A673 (cell line): ENCODE measurements at regions not wholly inside any gene's neighbourhood (a gene's known extent, or its start where the extent isn't known, plus 50 kb on each side); places are given as distances from the start of the nearest gene placed in this dataset.

Source experiments
- BruUV-seq: library from RNA; stranded (reverse); fragments of 400-500 nt; replicated peaks from 2 replicates; lab custom pipeline; 2021; lab: Mats Ljungman, UMichigan
- CTCF ChIA-PET: fragments of 300-600 bp; sonication (Branson Sonifier 250); formaldehyde crosslinking; loops from one replicate; lab custom pipeline; 2022; ENCODE audit warnings: antibody characterized with exemption; lab: Charles Lee
- POLR2A ChIA-PET: fragments of 300-600 bp; sonication (Branson Sonifier 250); formaldehyde crosslinking; loops from one replicate; lab custom pipeline; 2022; ENCODE audit warnings: antibody characterized with exemption; ENCODE audit not compliant: low non-redundant PET; lab: Charles Lee
- DNase-seq: peaks from one replicate; pipeline ENCODE4 v3.0.0-alpha.2; 2015; ENCODE audit warnings: low spot score
- H3K27ac ChIP-seq: fragments of 200-600 bp; sonication (generic); 2 replicates; pipeline ENCODE4 v1.5.1; 2016; ENCODE audit warnings: mixed run types, low read depth, mild to moderate bottlenecking, mixed read lengths, antibody characterized with exemption, low read length; ENCODE audit not compliant: poor library complexity, severe bottlenecking
- H3K27me3 ChIP-seq: fragments of 200-600 bp; sonication (generic); replicated peaks from 2 replicates; pipeline ENCODE4 v1.6.1; 2017; ENCODE audit warnings: mixed run types, low read depth, mild to moderate bottlenecking, mixed read lengths, antibody characterized with exemption, low read length; ENCODE audit not compliant: insufficient read depth, poor library complexity
- H3K36me3 ChIP-seq: fragments of 200-600 bp; sonication (generic); 2 replicates; pipeline ENCODE4 v1.6.1; 2016; ENCODE audit warnings: mixed run types, mild to moderate bottlenecking, mixed read lengths, antibody characterized with exemption, low read length; ENCODE audit not compliant: insufficient read depth, poor library complexity, severe bottlenecking
- H3K4me1 ChIP-seq: fragments of 200-600 bp; sonication (generic); 2 replicates; pipeline ENCODE4 v1.6.1; 2017; ENCODE audit warnings: mixed run types, mild to moderate bottlenecking, mixed read lengths, antibody characterized with exemption, low read length; ENCODE audit not compliant: insufficient read depth, poor library complexity, severe bottlenecking
- H3K4me3 ChIP-seq: fragments of 200-600 bp; sonication (generic); 2 replicates; pipeline ENCODE4 v1.5.1; 2016; ENCODE audit warnings: low read depth, mixed run types, mild to moderate bottlenecking, mixed read lengths, low read length; ENCODE audit not compliant: poor library complexity, severe bottlenecking
- H3K9me3 ChIP-seq: fragments of 200-600 bp; sonication (generic); 2 replicates; pipeline ENCODE4 v1.6.1; 2016; ENCODE audit warnings: mixed run types, low read depth, mild to moderate bottlenecking, mixed read lengths, antibody characterized with exemption, low read length; ENCODE audit not compliant: poor library complexity, severe bottlenecking
- EZH2 ChIP-seq: fragments of 200-600 bp; sonication (generic); IDR thresholded peaks from 2 replicates; pipeline ENCODE4 v1.6.1; 2017; ENCODE audit warnings: borderline replicate concordance, low read depth, mild to moderate bottlenecking, mixed read lengths, antibody characterized with exemption, low read length; ENCODE audit not compliant: poor library complexity, severe bottlenecking
- intact Hi-C: fragments of 100-400 bp; cut with micrococcal nuclease; formaldehyde crosslinking; loops from one replicate; pipeline ENCODE4 v1.10.0; 2022; ENCODE audit not compliant: unreplicated experiment
- TF ChIP-seq, protein P1 (sequence below): fragments of 300-800, 200-600 bp; sonication (generic); conservative IDR thresholded peaks from 2 replicates; pipeline ENCODE4 v1.5.1; 2017; ENCODE audit warnings: low read depth, mild to moderate bottlenecking, antibody characterized with exemption, low read length, moderate library complexity, mixed read lengths

- ChIA-PET POLR2A (no interaction called here), CTCF (no interaction called here)
- Histone ChIP-seq H3K27ac (no peak overlapping the region), H3K36me3 (no peaks in the 10 kb centered on the region), H3K9me3 (no peaks in the 10 kb centered on the region), H3K4me3 (no peak overlapping the region), H3K4me1 (no peaks in the 10 kb centered on the region), H3K27me3 (no peaks in the 10 kb centered on the region)
- intact Hi-C loops = no loop called here
- TF ChIP-seq, protein P1, sequence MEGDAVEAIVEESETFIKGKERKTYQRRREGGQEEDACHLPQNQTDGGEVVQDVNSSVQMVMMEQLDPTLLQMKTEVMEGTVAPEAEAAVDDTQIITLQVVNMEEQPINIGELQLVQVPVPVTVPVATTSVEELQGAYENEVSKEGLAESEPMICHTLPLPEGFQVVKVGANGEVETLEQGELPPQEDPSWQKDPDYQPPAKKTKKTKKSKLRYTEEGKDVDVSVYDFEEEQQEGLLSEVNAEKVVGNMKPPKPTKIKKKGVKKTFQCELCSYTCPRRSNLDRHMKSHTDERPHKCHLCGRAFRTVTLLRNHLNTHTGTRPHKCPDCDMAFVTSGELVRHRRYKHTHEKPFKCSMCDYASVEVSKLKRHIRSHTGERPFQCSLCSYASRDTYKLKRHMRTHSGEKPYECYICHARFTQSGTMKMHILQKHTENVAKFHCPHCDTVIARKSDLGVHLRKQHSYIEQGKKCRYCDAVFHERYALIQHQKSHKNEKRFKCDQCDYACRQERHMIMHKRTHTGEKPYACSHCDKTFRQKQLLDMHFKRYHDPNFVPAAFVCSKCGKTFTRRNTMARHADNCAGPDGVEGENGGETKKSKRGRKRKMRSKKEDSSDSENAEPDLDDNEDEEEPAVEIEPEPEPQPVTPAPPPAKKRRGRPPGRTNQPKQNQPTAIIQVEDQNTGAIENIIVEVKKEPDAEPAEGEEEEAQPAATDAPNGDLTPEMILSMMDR = no peak
- no peak for TF ChIP-seq EZH2
- DNase-seq = no peak
- no TSS peak for BruUV-seq
Measured at GRCh38 chr16:16774389-16774788, 395.4 kb downstream of the NPIPA7 start.

GRCh38 chr16:16778332-16778731, 399.4 kb downstream of the NPIPA7 start:
- no peak for TF ChIP-seq EZH2
- TF ChIP-seq, protein P1 = no peak
- no peaks in the 10 kb centered on the region for H3K4me1 ChIP-seq
- no peaks in the 10 kb centered on the region for H3K9me3 ChIP-seq
- BruUV-seq = no TSS peak
- H3K36me3 ChIP-seq = no peaks in the 10 kb centered on the region
- H3K27me3 ChIP-seq = no peaks in the 10 kb centered on the region
- intact Hi-C loops = no loop called here
- no peak for DNase-seq
- POLR2A ChIA-PET = no interaction called here
- CTCF ChIA-PET = no interaction called here
- no peak overlapping the region for H3K4me3 ChIP-seq
- no peak overlapping the region for H3K27ac ChIP-seq

DNA sequence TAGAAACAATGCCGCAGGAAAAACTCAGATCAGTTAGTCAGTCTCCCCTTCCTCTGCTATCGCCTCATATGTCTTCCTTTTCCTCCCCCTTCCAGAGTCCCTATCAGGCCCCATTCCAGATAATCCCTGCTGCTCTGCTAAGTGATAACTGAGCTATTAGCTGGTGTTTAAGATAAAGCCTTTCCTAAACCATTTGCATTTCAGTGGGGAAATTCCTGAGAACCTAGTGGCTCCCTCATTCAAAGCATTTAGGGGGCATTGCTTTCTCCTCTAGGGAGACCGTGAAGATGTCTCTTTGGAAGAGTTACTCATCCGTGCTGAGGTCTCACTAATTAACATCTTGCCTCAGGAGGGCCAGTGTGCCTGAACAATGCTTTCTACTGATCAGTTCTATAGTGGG, 401.6 kb downstream of the NPIPA7 start:
- CTCF ChIA-PET = no interaction called here
- POLR2A ChIA-PET = no interaction called here
- Histone ChIP-seq H3K27ac (no peak overlapping the region), H3K9me3 (no peaks in the 10 kb centered on the region), H3K4me3 (no peak overlapping the region), H3K4me1 (no peaks in the 10 kb centered on the region), H3K36me3 (no peaks in the 10 kb centered on the region), H3K27me3 (no peaks in the 10 kb centered on the region)
- TF ChIP-seq EZH2 = no peak
- TF ChIP-seq, protein P1 = no peak
- no peak for DNase-seq
- intact Hi-C loops = no loop called here
- no TSS peak for BruUV-seq
